ENCODE measurements at regions not wholly inside any gene's neighbourhood (a gene's known extent, or its start where the extent isn't known, plus 50 kb on each side); places are given as distances from the start of the nearest gene placed in this dataset.

DNA sequence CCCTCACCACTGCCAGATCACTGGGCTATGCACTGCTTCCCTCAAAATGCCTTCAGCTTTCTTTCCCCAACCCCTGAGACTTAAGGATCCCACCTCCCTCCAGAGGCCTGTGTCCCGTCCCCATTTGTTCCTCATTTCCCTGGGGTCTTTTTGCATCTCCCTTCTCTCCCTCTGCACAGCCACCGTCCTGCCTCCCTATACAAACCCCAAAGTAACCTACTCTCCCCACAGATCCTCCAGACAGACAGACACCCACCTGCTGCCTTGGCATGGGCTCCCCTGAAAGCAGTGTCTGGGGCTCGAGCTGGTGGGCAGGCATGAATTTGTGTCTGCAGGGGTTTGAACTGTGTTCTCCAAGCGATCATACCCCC lies 69.4 kb upstream of the TNRC6C start:
- no peak for TF ChIP-seq JUND (IDR thresholded peaks at IDR 0.05)
- TF ChIP-seq EGR1 (IDR thresholded peaks at IDR 0.05; ENCODE audit: low read depth in 2 of 2), result no peak
- no peak for TF ChIP-seq MAX (IDR thresholded peaks at IDR 0.05)
- no peak for TF ChIP-seq CTCF (IDR thresholded peaks at IDR 0.05; ENCODE audit: low read depth, low read length, missing input control)
- no peak for TF ChIP-seq FOXA1 (IDR thresholded peaks at IDR 0.05)
- TF ChIP-seq RAD21 (IDR thresholded peaks at IDR 0.05), result no peak
- no peak for TF ChIP-seq GABPA (IDR thresholded peaks at IDR 0.05 in 1 of 2, conservative IDR thresholded peaks at IDR 0.05 in 1 of 2)
- TF ChIP-seq YY1 (IDR thresholded peaks at IDR 0.05), result no peak
- TF ChIP-seq HNF4G (IDR thresholded peaks at IDR 0.05), result no peak
- no peak for TF ChIP-seq ZBTB33 (IDR thresholded peaks at IDR 0.05)
- TF ChIP-seq REST (IDR thresholded peaks at IDR 0.05), result no peak
- TF ChIP-seq HNF4A (conservative IDR thresholded peaks at IDR 0.05), result no peak

Data from liver (tissue), 3 donors.